ENCODE measurements at regions not wholly inside any gene's neighbourhood (a gene's known extent, or its start where the extent isn't known, plus 50 kb on each side); places are given as distances from the start of the nearest gene placed in this dataset.

GRCh38 chr7:73963252-73963822 is 64.6 kb upstream of the ELN start:
- no peak for DNase-seq (ENCODE audit: low spot score)

GRCh38 chr7:73964786-73965185 is 63.2 kb upstream of the ELN start:
- no peak for DNase-seq (ENCODE audit: low spot score)

GRCh38 chr7:73966062-73966940 is 61.7 kb upstream of the ELN start:
- no peak for DNase-seq (ENCODE audit: low spot score)

GRCh38 chr7:73966941-73967831 is 60.8 kb upstream of the ELN start:
- no peak for DNase-seq (ENCODE audit: low spot score)

- no peak for DNase-seq (ENCODE audit: low spot score)
Observed at GRCh38 chr7:73967832-73968290, 60.1 kb upstream of the ELN start.

- DNase-seq (ENCODE audit: low spot score), result no peak
Observed at GRCh38 chr7:73968487-73968886, 59.5 kb upstream of the ELN start.

GRCh38 chr7:73969991-73970390 is 58.0 kb upstream of the ELN start:
- DNase-seq (ENCODE audit: low spot score), result no peak

- DNase-seq (ENCODE audit: low spot score), result no peak
Observed at GRCh38 chr7:73970801-73971229, 57.2 kb upstream of the ELN start.

- DNase-seq (ENCODE audit: low spot score), result no peak
Observed at GRCh38 chr7:73971322-73971703, 56.7 kb upstream of the ELN start.

- no peak for DNase-seq (ENCODE audit: low spot score)
Observed at GRCh38 chr7:73971704-73972341, 56.1 kb upstream of the ELN start.

GRCh38 chr7:73972614-73973013 is 55.4 kb upstream of the ELN start:
- DNase-seq (ENCODE audit: low spot score), result no peak

- no peak for DNase-seq (ENCODE audit: low spot score)
Observed at GRCh38 chr7:73973091-73973490, 54.9 kb upstream of the ELN start.

GRCh38 chr7:73974101-73974947 is 53.6 kb upstream of the ELN start:
- no peak for DNase-seq (ENCODE audit: low spot score)

GRCh38 chr7:73974948-73975926 is 52.7 kb upstream of the ELN start:
- no peak for DNase-seq (ENCODE audit: low spot score)

- no peak for DNase-seq (ENCODE audit: low spot score)
Observed at GRCh38 chr7:73976761-73977618, 51.0 kb upstream of the ELN start.

- no peak for DNase-seq (ENCODE audit: low spot score)
Observed at GRCh38 chr7:73977619-73978618, 50.1 kb upstream of the ELN start.
